Smooth muscle cell (in vitro differentiated cells): ENCODE measurements at regions not wholly inside any gene's neighbourhood (a gene's known extent, or its start where the extent isn't known, plus 50 kb on each side); places are given as distances from the start of the nearest gene placed in this dataset.
A peak's percentile ranks its signal among the peaks of the same experiment; 100 is the strongest.

ENCODE experiments used
- DNase-seq: peaks from one replicate; lab custom pipeline; 2025; ENCODE audit not compliant: unreplicated experiment; lab: John Stamatoyannopoulos, UW
- H2AFZ ChIP-seq: fragments of 200-600 bp; sonication (generic); 2 replicates; pipeline ENCODE4 v1.6.0; 2016; ENCODE audit warnings: antibody characterized with exemption, low read depth, mild to moderate bottlenecking
- H3F3A ChIP-seq: fragments of 200-600 bp; sonication (generic); 2 replicates; pipeline ENCODE4 v1.6.0; 2017; ENCODE audit warnings: antibody characterized with exemption, low read depth
- H3K27ac ChIP-seq: fragments of 200-600 bp; sonication (generic); 2 replicates; pipeline ENCODE4 v1.5.1; 2016; ENCODE audit warnings: low read depth, mild to moderate bottlenecking
- H3K27me3 ChIP-seq: fragments of 200-600 bp; sonication (generic); 2 replicates; pipeline ENCODE4 v1.6.1; 2016; ENCODE audit warnings: low read depth, mild to moderate bottlenecking
- H3K36me3 ChIP-seq: fragments of 200-600 bp; sonication (generic); 2 replicates; pipeline ENCODE4 v1.5.1; 2016; ENCODE audit warnings: low read depth
- H3K4me1 ChIP-seq: fragments of 200-600 bp; sonication (generic); 2 replicates; pipeline ENCODE4 v1.5.1; 2016; ENCODE audit warnings: low read depth
- H3K4me2 ChIP-seq: fragments of 200-600 bp; sonication (generic); 2 replicates; pipeline ENCODE4 v1.6.0; 2016; ENCODE audit warnings: mild to moderate bottlenecking
- H3K4me3 ChIP-seq: fragments of 200-600 bp; sonication (generic); 2 replicates; pipeline ENCODE4 v1.5.1; 2016; ENCODE audit warnings: mild to moderate bottlenecking
- H3K79me2 ChIP-seq: fragments of 200-600 bp; sonication (generic); 2 replicates; pipeline ENCODE4 v1.6.0; 2016; ENCODE audit warnings: low read depth, mild to moderate bottlenecking
- H3K9ac ChIP-seq: fragments of 200-600 bp; sonication (generic); 2 replicates; pipeline ENCODE4 v1.6.0; 2016; ENCODE audit warnings: low read depth
- H3K9me3 ChIP-seq: fragments of 200-600 bp; sonication (generic); replicated peaks from 2 replicates; pipeline ENCODE4 v1.5.1; 2016; ENCODE audit warnings: low read depth
- H4K20me1 ChIP-seq: fragments of 200-600 bp; sonication (generic); 2 replicates; pipeline ENCODE4 v1.6.0; 2016; ENCODE audit warnings: low read depth
- CTCF ChIP-seq: fragments of 200-600 bp; sonication (generic); IDR thresholded peaks from 2 replicates; pipeline ENCODE4 v1.5.1; 2017; ENCODE audit warnings: borderline replicate concordance, mild to moderate bottlenecking, antibody characterized with exemption; ENCODE audit not compliant: insufficient read depth, poor library complexity, severe bottlenecking
- WGBS: methylation state at CpG from one replicate; pipeline ENCODE4 v1.1.7; 2016; ENCODE audit warnings: low lambda C conversion rate; 5-methylcytosine and 5-hydroxymethylcytosine counted together

GRCh38 chr14:84490081-84490480, 1039.9 kb upstream of the FLRT2 start:
- TF ChIP-seq CTCF: no peak
- no peak overlapping the region for H3K4me3 ChIP-seq
- H3K79me2 ChIP-seq: no peaks in the 10 kb centered on the region
- H4K20me1 ChIP-seq: no peaks in the 10 kb centered on the region
- H3K4me1 ChIP-seq: no peaks in the 10 kb centered on the region
- DNase-seq: no peak
- H3K9me3 ChIP-seq: no peaks in the 10 kb centered on the region
- H3K9ac ChIP-seq: no peak overlapping the region
- H3K4me2 ChIP-seq: no peak overlapping the region
- H3F3A ChIP-seq: no peaks in the 10 kb centered on the region
- H2AFZ ChIP-seq: no peak overlapping the region
- H3K27ac ChIP-seq: no peak overlapping the region
- WGBS: 98% methylated on average over 2 of the region's 2 CpGs
- H3K36me3 ChIP-seq: no peaks in the 10 kb centered on the region
- no peaks in the 10 kb centered on the region for H3K27me3 ChIP-seq

- H2AFZ ChIP-seq: peak overlapping the region; percentile 6
- H3K36me3 ChIP-seq: no peaks in the 10 kb centered on the region
- no peaks in the 10 kb centered on the region for H3K79me2 ChIP-seq
- no peak overlapping the region for H3K9ac ChIP-seq
- H4K20me1 ChIP-seq: no peaks in the 10 kb centered on the region
- DNase-seq: no peak
- H3K4me3 ChIP-seq: no peak overlapping the region
- no peaks in the 10 kb centered on the region for H3K27me3 ChIP-seq
- H3K4me2 ChIP-seq: peak overlapping the region; percentile 26
- H3K4me1 ChIP-seq: no peaks in the 10 kb centered on the region
- H3K27ac ChIP-seq: peak overlapping the region; percentile 14
- no peaks in the 10 kb centered on the region for H3K9me3 ChIP-seq
- no peak for TF ChIP-seq CTCF
- H3F3A ChIP-seq: no peaks in the 10 kb centered on the region
Observed at GRCh38 chr14:84492685-84493084, 1037.3 kb upstream of the FLRT2 start.

GRCh38 chr14:84493779-84494178, 1036.2 kb upstream of the FLRT2 start:
- 82% methylated on average over 4 of the region's 4 CpGs for WGBS
- no peak overlapping the region for H3K4me3 ChIP-seq

More at GRCh38 chr14:84493779-84494178, 1036.2 kb upstream of the FLRT2 start:
- Histone ChIP-seq H3F3A (no peaks in the 10 kb centered on the region), H4K20me1 (no peaks in the 10 kb centered on the region), H3K9me3 (no peaks in the 10 kb centered on the region), H3K27me3 (no peaks in the 10 kb centered on the region), H3K9ac (no peak overlapping the region), H3K79me2 (no peaks in the 10 kb centered on the region), H3K4me2 (no peak overlapping the region), H3K27ac (no peak overlapping the region), H3K36me3 (no peaks in the 10 kb centered on the region), H3K4me1 (no peaks in the 10 kb centered on the region), H2AFZ (no peak overlapping the region)
- no peak for TF ChIP-seq CTCF
- DNase-seq: no peak
